Sigmoid colon (tissue), 6 donors: ENCODE measurements at regions not wholly inside any gene's neighbourhood (a gene's known extent, or its start where the extent isn't known, plus 50 kb on each side); places are given as distances from the start of the nearest gene placed in this dataset.

ENCODE experiments used
- DNase-seq: peaks from one replicate; pipeline ENCODE4 v3.0.0-alpha.2; 2019
- H3K27ac ChIP-seq, 4 donors: fragments of 200-600 bp; sonication (generic); one replicate each; pipeline ENCODE4 v1.5.1; 2016 to 2019; ENCODE audit warnings: mild to moderate bottlenecking in 1 of 4
- H3K27me3 ChIP-seq, 3 donors: fragments of 200-600 bp; sonication (generic); one replicate each; pipeline ENCODE4 v1.5.1; 2019; ENCODE audit warnings: mild to moderate bottlenecking in 1 of 3
- H3K36me3 ChIP-seq, 4 donors: fragments of 200-600 bp; sonication (generic); one replicate each; pipeline ENCODE4 v1.5.1; 2016 to 2019
- H3K4me1 ChIP-seq, 4 donors: fragments of 200-600 bp; sonication (generic); one replicate each; pipeline ENCODE4 v1.5.1; 2017 to 2019
- H3K4me3 ChIP-seq, 4 donors: fragments of 200-600 bp; sonication (generic); one replicate each; pipeline ENCODE4 v1.5.1; 2017 to 2019; ENCODE audit warnings: mild to moderate bottlenecking in 2 of 4, moderate library complexity in 1 of 4
- H3K9me3 ChIP-seq, 4 donors: fragments of 200-600 bp in 3 of 4; sonication (generic) in 3 of 4; one replicate each; pipeline versions ENCODE4 v1.5.1 to v1.6.1; 2013 to 2019
- EP300 ChIP-seq, 4 donors: sonication (generic); formaldehyde crosslinking; IDR thresholded peaks; one replicate each; pipeline ENCODE4 v1.6.1; 2017; ENCODE audit warnings: antibody characterized with exemption in 4 of 4
- POLR2A ChIP-seq, 2 donors: fragments of 450-650 bp; IDR thresholded peaks; one replicate each; pipeline ENCODE4 v1.6.1; 2016; ENCODE audit warnings: antibody characterized with exemption in 2 of 2, mild to moderate bottlenecking in 2 of 2, moderate library complexity in 2 of 2
- POLR2AphosphoS5 ChIP-seq, 4 donors: sonication (generic); formaldehyde crosslinking; IDR thresholded peaks; one replicate each; pipeline ENCODE4 v1.6.1; 2017; ENCODE audit warnings: antibody characterized with exemption in 4 of 4
- WGBS, 2 donors: extraction: QIAGEN DNeasy Blood & Tissue Kit; methylation state at CpG; one replicate each; pipeline ENCODE4 v1.1.7; 2013; 5-methylcytosine and 5-hydroxymethylcytosine counted together
- intact Hi-C: fragments of 100-400 bp; cut with DNase I; formaldehyde crosslinking; loops from one replicate; pipeline ENCODE4 v1.15.1; 2023
- TF ChIP-seq, protein P1 (sequence below), 4 experiments: fragments of 450-650 bp in 3 of 4; fragments of 200-600 bp in 1 of 4; IDR thresholded peaks; one replicate each; pipeline ENCODE4 v1.5.1; 2016 to 2019; ENCODE audit warnings: antibody characterized with exemption in 4 of 4, mild to moderate bottlenecking in 3 of 4, moderate library complexity in 2 of 4
- donor health status: healthy with polysubstance abuse.
- donor health status: healthy.

DNA sequence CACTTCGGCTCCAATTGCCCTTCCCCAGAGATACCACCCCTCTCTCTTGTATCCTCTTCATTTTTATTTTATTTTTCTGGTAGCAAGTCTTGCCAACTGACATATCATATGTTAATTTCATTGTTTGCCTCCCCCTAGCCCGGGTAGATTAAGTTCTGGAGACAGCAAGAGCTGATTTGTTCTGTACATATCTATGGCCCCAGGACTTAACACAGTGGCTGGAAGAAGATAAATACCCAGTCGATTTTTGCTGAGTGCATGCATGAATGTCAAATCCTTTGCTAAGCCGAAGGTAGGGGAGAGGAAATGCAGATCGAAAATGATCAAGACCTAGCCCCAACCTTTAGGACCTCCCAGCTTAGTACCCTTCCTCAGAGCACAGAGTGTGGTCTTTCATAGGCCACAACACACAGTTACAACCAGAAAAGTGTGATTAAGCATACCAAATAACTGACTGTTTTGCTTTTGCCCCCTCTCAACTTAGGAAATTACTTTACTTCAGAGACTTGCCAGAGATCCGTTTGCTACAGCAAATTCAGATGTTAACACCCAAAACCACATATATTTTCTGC, 58.7 kb upstream of the KLF3 start:
- Histone ChIP-seq H3K36me3 (no peaks in the 10 kb centered on the region), H3K27me3 (no peaks in the 10 kb centered on the region), H3K27ac (no peak overlapping the region), H3K4me1 (peaks cover 0 to 13% (median 10%) of the 10 kb centered on the region in 4 donors), H3K9me3 (no peaks in the 10 kb centered on the region), H3K4me3 (no peak overlapping the region)
- 61 to 68% methylated on average over 6 of the region's 6 CpGs for WGBS, 2 donors
- TF ChIP-seq, protein P1, sequence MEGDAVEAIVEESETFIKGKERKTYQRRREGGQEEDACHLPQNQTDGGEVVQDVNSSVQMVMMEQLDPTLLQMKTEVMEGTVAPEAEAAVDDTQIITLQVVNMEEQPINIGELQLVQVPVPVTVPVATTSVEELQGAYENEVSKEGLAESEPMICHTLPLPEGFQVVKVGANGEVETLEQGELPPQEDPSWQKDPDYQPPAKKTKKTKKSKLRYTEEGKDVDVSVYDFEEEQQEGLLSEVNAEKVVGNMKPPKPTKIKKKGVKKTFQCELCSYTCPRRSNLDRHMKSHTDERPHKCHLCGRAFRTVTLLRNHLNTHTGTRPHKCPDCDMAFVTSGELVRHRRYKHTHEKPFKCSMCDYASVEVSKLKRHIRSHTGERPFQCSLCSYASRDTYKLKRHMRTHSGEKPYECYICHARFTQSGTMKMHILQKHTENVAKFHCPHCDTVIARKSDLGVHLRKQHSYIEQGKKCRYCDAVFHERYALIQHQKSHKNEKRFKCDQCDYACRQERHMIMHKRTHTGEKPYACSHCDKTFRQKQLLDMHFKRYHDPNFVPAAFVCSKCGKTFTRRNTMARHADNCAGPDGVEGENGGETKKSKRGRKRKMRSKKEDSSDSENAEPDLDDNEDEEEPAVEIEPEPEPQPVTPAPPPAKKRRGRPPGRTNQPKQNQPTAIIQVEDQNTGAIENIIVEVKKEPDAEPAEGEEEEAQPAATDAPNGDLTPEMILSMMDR (IDR thresholded peaks at IDR 0.05): no peak
- no peak for TF ChIP-seq POLR2A (IDR thresholded peaks at IDR 0.05)
- TF ChIP-seq EP300 (IDR thresholded peaks at IDR 0.05): no peak
- TF ChIP-seq POLR2AphosphoS5 (IDR thresholded peaks at IDR 0.05): no peak
- intact Hi-C loops: no loop called here
- no peak for DNase-seq

DNA sequence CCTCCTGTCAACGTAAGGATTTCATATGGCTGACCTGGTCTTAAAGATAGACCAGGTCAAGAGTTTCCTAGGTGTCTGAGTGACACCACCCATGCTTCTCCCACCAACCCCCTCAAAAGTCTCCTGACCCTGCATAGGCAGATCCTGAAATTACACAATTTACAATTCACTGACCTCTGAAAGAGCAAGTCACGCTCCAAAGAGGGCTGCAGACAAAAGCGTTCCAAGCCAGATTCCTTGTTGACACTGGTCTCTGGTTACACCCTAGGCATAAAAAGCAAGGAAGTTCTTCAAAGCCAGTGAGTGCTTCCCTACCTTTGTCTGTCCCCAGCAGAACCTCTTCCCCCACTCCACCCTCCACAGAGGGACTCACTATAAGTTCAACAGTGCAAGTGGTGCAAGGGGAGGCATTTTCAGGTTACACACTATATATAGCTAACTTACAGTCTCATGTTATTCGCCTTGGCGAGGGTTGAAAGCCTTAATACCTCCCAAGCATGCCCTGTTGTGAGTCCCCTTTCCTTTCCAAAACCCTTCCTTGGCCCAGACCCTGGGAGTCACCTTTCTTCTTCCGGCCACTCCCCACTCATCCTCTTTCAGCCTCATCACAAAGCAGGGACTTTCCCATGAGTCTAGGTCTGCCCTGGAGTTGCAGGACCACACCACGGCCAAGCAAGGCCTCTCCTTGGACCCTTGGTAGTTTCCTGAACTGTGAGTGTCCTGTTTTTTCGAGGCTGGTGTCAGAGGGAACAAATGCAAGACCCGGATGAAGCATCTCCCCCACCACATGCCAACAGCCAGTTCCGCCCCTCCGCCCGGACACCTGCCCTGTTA, 58.0 kb upstream of the KLF3 start:
- H3K27ac ChIP-seq: peak overlapping the region in 1 of 4 donors; percentile 9
- no peak for TF ChIP-seq EP300 (IDR thresholded peaks at IDR 0.05)
- TF ChIP-seq POLR2A (IDR thresholded peaks at IDR 0.05): no peak
- TF ChIP-seq POLR2AphosphoS5 (IDR thresholded peaks at IDR 0.05): no peak
- TF ChIP-seq, protein P1 (IDR thresholded peaks at IDR 0.05): no peak
- no peak overlapping the region for H3K4me3 ChIP-seq
- H3K27me3 ChIP-seq: no peaks in the 10 kb centered on the region
- DNase-seq: no peak
- H3K9me3 ChIP-seq: no peaks in the 10 kb centered on the region
- intact Hi-C loops: no loop called here
- H3K36me3 ChIP-seq: no peaks in the 10 kb centered on the region
- WGBS, 2 donors: 71 to 83% methylated on average over 12 of the region's 12 CpGs
- peaks cover 0 to 15% (median 11%) of the 10 kb centered on the region in 4 donors for H3K4me1 ChIP-seq

DNA sequence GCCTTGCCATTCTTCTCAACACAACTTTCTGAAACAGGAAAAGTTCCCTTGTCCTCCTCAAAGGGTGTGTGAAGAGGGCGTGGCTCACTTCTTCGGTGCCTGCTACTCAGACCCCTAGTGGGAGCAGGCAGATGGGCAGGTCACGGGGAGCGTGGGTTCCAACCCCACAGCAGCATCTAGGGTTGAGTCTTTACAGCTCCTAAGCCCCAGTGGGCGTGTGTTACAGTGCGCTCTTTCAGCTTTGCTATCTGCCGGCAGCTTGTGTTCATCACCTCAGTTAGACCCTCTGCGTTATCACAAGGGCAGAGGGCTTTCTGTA, 57.5 kb upstream of the KLF3 start:
- TF ChIP-seq, protein P1 (IDR thresholded peaks at IDR 0.05): no peak
- no peak for TF ChIP-seq POLR2AphosphoS5 (IDR thresholded peaks at IDR 0.05)
- TF ChIP-seq POLR2A (IDR thresholded peaks at IDR 0.05): no peak
- no peak for TF ChIP-seq EP300 (IDR thresholded peaks at IDR 0.05)
- intact Hi-C loops: no loop called here

DNA sequence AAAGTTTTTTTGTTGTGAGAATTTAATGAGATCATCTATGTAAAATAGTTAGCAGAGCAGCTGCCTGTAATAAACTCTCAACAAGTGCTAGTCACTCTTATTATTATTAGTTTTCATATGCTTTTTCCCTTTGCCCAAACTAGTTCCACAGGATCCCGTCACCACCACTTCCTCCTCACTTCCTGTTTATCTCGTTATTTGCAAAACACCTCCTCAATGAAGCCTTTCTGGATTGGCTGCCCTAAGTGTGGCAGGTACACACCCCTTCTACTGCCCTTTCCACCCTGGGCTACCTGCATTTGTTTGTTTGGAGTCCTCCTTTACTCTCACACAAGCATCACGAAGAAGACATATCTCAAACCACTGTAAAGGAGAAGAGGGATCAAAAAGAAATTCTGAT, 54.4 kb upstream of the KLF3 start:
- Histone ChIP-seq H3K36me3 (no peaks in the 10 kb centered on the region), H3K27me3 (no peaks in the 10 kb centered on the region), H3K4me1 (peaks cover 0 to 38% (median 33%) of the 10 kb centered on the region in 4 donors), H3K9me3 (no peaks in the 10 kb centered on the region), H3K4me3 (no peak overlapping the region), H3K27ac (no peak overlapping the region)
- DNase-seq: no peak
- no peak for TF ChIP-seq POLR2AphosphoS5 (IDR thresholded peaks at IDR 0.05)
- TF ChIP-seq, protein P1 (IDR thresholded peaks at IDR 0.05): no peak
- no peak for TF ChIP-seq EP300 (IDR thresholded peaks at IDR 0.05)
- intact Hi-C loops: loop anchor here (5.0 kb wide), 1 partner anchor 53 kb away; the partner anchor contains the start of gene KLF3
- WGBS, 2 donors: 25 to 45% methylated on average over 3 of the region's 3 CpGs

More for the DNA sequence above, 57.5 kb upstream of the KLF3 start:
- no peaks in the 10 kb centered on the region for H3K9me3 ChIP-seq
- no peaks in the 10 kb centered on the region for H3K27me3 ChIP-seq
- no peak overlapping the region for H3K27ac ChIP-seq
- no peak overlapping the region for H3K4me3 ChIP-seq
- no peak for DNase-seq
- peaks cover 0 to 15% (median 11%) of the 10 kb centered on the region in 4 donors for H3K4me1 ChIP-seq
- no peaks in the 10 kb centered on the region for H3K36me3 ChIP-seq
- WGBS, 2 donors: 83 to 92% methylated on average over 8 of the region's 8 CpGs
